Lung microvascular endothelial cell (primary cell): ENCODE measurements at regions not wholly inside any gene's neighbourhood (a gene's known extent, or its start where the extent isn't known, plus 50 kb on each side); places are given as distances from the start of the nearest gene placed in this dataset.

ENCODE experiments used
- DNase-seq, 2 donors: peaks; one replicate each; pipeline versions ENCODE4 v3.0.0 to v3.0.0-alpha.2; 2010; ENCODE audit warnings: low read depth in 2 of 2

DNA sequence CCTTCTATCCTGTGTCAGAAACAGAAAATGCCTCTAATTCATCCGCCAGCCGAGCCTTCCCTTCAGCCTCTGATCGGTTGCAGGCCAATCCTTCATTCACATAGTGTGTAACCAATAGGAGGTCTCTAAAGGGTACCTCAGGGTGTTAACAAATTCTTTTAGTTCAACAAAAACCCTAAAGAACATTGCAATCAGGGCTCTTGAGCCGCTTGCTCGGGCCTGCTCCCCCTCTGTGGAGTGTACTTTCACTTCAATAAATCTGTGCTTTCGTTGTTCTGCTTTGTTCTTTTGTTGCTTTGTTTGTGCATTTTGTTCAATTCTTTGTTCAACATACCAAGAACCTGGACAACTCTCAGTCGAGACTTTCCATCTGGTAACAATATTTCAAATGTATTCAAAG lies 366.5 kb downstream of the KCTD12 start:
- no peak for DNase-seq

DNA sequence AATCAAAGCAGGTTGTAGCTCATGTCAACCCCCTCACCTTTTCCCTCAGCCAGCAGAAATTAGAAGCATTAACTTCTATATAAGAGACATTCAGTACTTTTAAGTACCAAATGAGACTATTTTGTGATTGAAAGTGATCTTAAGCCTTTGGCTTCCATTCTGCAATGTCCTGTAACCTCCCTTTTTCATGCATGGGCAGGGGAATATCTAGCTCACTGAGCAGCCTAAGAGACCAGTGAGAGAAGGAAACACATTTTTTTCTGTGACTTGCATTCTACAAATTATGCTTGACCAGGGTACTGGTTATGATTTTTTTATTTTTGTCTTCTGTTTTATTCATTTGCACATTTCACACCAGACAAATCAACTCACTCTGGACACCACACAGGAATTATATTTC lies 369.6 kb downstream of the KCTD12 start:
- DNase-seq = no peak

DNA sequence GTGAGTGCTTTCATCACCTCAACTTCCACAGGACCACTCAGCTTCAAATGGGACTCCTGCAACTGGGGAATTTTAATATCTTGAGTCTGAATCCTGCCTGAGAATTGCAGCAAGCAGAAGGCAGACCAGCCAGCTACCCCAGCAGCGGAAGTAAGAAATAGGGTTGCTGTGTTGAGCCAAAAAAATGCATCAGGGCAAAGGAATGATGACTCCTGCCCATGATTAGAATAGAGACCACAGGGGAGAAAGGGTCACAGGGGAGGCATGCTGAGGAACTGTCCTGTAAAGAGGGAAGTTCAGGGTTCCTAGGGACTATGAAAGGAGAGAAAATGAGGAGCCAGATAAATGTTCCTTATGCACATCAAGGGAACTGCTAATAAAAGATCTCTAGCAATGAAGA lies 370.2 kb downstream of the KCTD12 start:
- DNase-seq = peak; percentile 5 to 60

DNA sequence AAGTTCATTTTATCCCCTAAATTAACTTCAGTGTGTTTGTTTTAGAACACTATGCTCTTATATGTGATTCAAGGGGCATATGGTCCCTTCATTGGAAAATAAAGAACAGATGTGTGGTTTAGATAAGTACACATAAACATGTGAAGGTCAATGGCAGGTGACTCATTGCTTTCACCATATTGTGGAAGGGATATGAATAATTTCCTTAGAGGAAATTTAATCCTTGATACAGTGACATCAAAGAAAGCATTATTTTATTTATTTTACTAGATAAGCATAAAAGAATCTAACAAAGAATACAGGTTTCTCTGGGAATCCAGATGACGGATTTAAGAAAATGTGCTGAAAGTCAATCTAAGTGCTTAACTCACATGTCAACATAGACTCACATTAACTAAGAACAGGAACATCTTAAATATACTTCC lies 373.5 kb downstream of the KCTD12 start:
- peak; percentile 96 for DNase-seq

DNA sequence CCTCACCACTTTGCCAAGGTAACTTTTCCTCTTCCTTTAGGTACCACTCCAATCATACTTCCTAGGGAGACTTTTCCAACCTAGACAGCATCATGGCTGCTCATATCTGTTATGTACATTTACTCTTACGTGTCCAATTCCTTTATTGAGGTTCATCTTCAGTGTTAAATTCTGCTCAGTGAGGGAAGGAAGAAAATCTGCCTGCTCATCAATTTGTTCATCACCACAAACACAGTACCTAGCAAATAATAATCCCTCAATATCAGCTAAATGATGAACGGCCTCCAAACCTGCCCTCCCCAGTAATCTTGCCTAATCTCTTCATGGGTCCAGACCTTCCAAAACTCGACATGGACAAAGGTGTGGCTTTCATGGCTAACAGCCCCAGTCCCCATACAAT lies 380.8 kb downstream of the KCTD12 start:
- no peak for DNase-seq

DNA sequence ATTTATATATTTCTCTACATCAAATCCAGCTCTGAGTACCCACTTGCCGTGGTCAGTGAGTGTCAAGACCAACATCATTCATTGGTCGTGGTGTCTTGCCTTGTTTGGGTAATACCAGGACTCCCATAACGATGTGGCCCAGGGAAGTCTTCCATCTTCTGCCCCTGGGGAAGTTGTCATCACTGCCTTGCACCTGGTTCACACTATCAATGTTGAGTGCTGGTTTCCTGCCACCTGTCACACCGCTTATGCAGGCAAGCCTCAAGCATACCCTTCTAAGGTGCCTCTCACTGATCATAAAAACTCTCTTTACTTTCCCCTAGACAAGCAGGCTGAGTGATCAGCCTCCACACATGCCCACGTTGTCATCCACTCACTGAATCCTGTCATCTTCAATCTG lies 382.4 kb downstream of the KCTD12 start:
- DNase-seq = no peak

DNA sequence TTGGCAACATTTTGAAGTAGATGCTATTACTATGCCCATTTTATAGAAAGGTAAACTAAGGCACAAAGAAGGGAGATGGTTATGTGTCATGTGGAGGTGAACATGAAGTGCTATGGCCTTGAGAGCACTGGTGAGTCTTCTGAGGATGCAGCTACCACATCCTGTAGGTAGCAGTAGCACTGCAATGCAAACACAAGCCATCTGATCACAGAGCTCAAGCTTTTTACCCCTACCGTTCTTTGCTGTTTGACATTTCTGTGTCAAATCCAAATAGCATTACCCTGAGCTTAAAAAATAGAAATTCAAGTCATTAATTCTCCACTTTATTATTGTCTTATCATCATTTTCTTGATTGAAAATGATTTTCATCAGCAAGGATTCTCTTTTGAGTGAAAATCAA lies 382.9 kb downstream of the KCTD12 start:
- no peak for DNase-seq

DNA sequence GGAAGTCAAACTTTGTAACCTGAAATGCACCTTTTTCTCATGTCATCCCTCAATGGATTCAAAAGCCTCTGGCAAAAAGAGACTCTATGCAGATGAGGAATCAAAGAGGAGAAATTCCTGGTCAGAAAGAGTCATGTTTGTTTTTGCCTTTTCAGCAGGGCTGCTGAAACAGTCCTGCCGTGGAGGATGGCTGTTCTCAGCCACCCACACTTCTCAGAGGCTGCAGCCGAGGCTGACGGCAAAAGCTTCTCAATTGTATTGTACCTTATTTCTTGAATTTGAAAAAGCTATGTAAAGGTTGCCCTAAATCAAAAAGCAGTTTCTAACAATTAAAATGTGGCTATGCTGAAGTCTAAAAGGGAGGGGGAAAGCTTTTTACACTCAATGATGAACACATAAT lies 385.3 kb downstream of the KCTD12 start:
- no peak for DNase-seq

DNA sequence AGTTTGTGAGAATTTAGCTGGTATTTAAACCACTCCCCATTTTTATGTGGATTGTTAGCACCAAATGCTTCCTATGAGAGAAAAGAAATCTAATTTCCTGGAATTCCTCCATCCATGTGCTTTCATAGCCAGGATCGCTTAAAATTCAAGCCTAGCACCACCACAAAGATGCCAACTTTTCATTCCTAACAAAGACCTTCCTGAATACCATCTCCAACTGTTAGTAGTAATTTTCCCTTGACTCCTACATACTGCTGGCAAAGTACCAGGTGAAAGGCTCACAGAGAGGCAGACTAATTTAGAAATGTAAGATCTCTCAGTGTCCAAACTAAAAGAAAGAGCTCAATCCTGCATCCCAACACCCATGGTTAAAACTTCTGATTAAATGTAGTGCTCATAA lies 386.3 kb downstream of the KCTD12 start:
- peak in 1 of 2 donors; percentile 5 for DNase-seq

DNA sequence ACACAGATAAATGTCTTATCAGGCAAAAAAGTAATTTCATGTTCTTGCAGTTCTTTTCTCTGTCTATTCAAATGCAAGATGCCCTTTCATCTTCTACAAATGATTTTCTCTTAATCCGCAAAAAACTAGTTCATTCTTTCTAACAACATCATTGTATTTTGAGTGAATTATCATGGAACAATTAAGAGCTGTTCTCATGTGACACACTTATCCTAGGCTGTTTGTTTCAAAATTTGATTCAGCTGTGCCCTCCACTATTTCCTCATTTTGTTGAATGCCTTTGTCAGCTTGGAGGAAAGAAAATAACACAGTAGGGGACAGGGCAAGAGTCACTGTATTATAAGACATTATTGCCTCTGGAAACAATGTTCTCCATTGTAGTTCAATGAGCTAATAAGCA lies 396.9 kb downstream of the KCTD12 start:
- DNase-seq = no peak

DNA sequence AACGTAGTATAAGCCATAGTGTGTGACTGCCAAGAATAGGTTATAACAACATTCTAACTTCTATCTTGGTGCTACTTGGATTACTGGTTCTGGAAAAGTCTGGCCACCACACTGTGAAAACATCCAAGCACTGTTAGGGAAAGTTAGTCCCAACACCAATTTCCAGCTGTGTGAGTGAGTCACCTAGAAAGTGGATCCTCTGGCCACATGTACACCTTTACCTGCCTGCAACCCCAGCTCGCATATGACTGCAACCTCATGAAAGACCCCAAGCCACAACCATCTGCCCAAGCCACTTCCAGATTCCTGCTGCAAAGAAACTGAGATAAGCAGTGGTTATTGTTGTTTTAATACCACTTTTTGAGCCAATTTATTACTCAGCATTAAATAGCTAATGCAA lies 404.5 kb downstream of the KCTD12 start:
- no peak for DNase-seq

DNA sequence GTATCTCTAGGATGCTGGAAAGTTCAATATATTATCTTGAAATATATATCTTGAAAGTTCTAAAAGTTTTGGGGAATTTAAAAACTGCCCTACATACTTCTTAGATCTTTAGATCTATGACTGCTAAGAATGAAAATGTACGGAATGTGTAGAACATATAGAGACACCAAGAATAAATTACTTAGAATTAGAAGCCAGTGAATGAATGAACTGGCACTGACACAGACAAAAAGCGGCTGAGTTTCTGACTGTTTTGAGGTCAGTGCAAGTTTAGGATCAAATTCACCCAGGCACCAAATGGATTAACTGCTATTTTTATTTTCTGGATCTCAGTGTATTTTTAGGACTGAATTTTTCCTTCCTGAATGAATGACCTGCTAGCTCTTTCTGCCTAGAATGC lies 411.2 kb downstream of the KCTD12 start:
- DNase-seq = no peak

DNA sequence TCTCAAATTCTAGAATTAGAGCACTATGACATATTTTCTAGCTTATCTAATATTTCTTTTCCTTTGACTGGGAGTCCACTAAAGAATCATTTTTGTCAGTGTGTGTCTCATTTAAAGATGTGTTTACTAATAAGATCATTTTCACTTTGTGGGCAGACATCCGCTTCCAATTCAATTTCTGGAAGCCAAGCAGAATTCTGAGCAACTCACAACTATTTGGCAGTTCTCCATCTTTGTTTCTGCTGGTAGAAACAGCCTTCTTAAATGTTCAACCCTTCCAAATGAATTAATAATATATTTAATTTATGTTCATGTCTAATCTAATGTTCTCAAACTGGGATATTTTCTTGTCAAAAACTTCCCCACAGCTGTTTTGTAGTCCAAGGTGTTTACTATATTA lies 411.8 kb downstream of the KCTD12 start:
- DNase-seq = peak in 1 of 2 donors; percentile 45

DNA sequence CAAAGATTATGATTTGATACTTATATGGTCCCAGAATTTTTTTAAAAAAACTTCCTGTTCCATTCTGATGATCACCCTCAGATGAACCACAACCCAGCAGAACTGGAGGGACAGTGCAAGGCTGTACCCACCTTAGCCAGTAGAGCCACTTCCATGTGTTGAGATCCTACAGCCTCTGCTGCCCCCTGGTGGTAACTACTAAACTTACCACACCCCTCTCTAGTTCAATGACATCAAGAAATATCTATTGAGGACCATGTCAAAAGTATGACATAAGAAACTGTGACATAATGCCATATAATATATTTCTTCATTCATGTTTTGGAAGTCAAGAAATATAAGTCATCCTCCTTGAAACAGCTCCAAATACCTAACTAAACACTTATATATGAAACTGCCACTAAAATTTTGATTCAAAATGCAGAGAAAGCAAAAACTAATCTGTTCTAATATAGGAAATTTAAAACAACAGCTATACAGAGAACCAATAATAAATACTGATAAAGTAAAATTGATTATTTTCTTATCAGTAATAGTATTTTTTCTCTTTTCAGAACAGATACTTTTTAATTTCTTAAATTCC lies 412.6 kb downstream of the KCTD12 start:
- peak; percentile 86 to 90 for DNase-seq

DNA sequence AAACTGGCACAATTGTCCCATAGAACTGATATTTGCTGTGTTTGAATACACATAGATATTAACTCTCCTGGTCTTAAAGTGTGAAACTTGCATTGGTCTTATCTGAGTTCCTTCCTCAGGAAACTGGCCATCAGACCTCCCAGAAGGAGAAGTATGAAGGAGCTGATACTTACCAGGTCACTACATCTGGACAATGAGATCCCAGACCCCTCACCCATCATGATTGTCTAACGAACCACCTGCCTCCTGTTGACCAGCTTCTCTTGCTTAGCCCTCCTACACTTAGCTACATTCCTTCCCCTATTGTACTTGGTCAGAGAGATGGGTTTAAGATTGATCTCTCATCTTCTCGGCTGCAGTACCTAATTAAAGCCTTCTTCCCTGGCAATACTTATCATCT lies 413.3 kb downstream of the KCTD12 start:
- DNase-seq = peak in 1 of 2 donors; percentile 17

DNA sequence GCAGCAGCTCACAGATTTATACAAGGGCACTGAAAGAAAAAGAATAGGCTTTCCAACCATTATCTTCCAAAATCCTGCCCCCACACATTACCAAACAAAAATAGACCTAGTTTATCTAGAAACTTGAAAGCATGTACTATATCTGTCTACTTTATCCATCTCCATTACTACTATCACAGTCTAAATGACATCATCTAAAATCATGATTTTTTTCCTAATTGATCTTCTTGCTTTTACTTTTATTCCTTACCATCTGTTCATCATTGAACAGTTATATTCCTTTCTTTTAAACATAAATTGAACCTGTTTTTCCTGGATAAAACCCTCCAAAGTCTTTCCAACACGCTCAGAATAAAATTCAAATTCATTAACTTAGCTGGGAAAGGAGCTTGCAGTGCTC lies 414.7 kb downstream of the KCTD12 start:
- DNase-seq = no peak

DNA sequence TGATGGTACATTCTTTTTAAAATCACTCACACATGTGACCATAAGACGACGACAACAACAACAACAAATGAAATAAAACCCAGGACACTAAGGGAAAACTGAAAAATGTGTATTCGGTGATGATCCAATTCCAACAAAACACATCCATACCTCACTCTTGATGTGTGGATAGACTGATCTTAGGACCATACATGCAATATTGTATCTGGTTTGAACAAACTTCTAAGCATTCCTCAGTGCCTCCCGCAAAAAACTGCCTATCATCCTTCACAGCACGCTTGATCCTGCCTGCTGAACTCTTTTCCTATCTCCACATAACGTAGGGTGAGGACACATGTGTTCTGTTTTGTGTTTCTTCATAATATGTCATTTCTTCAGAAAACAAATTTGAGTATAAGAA lies 415.2 kb downstream of the KCTD12 start:
- no peak for DNase-seq

DNA sequence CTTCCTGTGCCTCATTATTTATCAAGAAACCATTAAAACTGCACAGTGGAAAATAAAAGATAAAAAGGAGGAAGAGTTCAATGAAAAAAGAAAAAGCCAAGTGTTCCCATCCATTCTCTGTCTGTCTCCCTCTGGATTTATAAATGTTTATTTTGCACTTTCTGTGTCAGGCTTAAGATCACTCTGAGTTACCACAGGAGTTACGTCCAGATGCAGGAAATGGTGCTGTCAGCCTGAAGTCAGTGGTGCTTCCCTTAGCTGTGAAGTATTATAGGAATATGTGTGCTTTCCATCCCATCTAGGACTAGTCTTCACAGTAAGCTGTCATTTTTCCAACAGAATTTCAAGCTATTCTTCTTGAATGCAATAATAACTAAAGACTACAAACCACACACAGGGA lies 420.2 kb downstream of the KCTD12 start:
- peak in 1 of 2 donors; percentile 43 for DNase-seq

DNA sequence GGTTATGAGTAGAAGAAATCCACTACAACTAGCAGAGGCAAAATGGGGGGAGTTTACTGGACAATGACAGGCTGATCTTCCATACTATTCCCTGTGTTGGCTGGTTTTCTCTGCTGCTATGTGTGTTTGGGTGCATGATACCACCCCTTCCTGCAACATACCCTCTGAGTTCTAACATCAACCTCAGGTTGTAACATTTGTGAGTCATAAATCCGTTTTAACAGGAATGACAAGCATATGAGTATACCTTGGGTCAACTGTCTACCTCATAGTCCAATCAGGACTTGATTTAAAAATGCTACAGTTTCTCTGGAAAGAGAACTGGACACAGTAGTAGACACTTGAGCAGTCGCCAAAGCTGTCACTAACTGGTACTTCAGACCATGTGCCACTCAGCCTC lies 422.9 kb downstream of the KCTD12 start:
- DNase-seq = no peak

DNA sequence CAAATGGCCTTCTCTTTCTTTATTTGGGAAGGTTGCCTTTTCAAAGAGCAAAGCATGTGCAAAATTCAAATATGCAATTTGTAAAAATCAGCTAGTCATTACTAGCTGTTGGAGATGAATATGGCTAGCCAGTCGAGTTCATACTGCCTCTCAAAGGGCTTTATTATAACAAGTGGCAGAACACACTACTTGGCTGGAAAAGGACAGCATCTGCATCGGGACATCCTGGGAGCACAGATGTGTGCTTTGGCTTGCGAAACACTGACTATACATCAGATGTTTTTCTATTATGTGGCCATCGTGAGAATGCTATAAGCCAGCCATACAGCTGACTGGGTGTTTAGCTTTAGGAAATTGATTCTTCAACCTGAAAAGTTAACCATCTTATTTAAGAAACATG lies 424.2 kb downstream of the KCTD12 start:
- no peak for DNase-seq

DNA sequence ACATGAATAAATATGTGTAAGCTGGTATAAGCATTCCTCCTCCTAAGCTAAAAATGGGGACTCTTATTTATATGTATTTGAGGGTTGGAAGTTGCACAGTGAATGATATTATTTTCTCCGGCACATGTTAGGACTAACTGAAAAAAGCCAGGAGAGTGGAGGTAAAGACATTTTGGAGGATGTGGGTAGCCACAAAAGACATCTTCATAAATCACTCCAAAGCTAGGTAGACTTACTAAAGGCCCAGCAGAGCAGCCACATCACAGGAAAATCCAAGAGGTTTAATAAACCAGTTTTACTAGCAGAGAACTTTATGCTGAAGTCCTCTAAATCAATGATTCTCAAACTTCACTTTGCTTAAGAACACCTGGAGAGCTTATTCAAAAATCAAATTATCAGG lies 424.7 kb downstream of the KCTD12 start:
- DNase-seq = no peak

DNA sequence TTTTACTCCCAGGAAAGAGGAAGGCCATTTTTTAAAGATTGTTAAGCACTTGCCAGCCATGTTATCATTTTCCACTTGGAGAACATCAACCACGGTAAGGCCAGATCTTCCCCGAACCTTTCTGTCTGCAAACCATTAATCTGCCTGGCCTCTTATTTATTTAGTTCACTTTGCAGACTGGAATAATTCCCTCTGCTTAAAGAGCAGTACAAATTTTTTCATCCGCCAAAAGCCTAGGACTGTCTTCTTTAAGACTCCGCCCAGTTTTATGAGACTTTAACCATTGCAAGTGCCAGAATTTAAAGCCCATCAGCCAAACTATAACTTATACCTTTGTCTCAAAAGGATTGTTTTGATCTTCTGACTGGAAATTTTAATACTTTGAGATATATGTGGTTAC lies 426.3 kb downstream of the KCTD12 start:
- DNase-seq = no peak

DNA sequence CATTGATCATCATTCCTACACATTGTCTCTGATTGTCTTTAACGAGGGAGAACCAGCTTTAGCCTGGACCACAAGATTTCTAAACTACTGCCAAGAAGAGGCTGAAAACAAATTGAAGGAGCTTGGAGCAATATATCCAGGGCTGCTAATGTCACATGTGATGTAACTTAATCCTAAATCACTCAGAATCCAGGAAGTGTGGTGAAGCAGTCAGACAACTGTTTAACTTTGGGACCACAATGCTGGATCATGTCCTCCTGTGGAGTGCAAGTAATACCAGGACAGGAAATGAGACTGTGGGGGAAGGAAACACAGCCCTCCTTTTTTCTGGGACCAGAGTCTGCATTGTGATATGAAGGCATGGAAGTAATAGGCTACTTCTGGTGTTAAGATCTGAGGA lies 430.2 kb downstream of the KCTD12 start:
- DNase-seq = peak in 1 of 2 donors; percentile 43

DNA sequence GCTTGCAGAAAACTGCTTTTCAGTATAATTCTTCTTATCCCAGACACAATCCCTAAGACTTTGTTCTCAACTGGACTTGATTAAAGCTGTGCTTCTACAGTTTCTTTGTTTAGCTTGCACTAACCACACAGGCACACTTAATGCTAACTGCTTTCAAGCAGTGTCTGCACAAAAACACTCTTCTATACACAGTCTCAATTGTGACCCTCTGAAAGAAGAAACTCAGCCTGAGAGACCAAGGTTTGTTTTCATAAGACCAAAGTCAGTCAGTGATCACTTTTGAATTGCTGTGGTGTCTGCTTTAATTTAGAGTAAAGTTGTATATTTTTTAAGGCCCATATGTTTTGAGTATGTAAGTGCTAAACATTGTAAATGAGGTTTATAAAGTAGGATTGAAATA lies 431.2 kb downstream of the KCTD12 start:
- no peak for DNase-seq
